ENCODE measurements at regions not wholly inside any gene's neighbourhood (a gene's known extent, or its start where the extent isn't known, plus 50 kb on each side); places are given as distances from the start of the nearest gene placed in this dataset.
"Not testable (repeated sequence)": the region's sequence is repeated elsewhere in the genome, so short reads cannot be mapped to it uniquely, and the experiment has no call there.

DNA sequence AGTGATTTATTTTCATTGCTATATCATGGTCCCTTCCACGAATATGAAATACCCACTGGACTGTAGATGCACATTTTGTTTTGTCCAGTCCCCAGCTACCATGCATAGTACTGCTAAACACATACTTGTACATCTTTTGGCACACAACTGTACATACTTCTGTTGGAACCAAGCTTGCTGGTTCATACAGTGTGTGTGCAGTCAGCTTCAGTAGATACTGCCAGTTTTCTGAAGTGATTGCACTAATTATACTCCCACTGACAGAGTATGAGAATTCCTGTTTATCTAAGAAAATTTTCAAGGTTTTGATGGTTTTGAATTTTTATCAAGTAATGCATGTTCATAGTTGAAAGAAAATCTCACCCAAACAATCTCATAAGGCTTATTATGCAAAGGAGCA, 100.7 kb upstream of the LMCD1 start:
- no peak for DNase-seq (ENCODE audit: low read depth in 3 of 3, low spot score in 1 of 3)

DNA sequence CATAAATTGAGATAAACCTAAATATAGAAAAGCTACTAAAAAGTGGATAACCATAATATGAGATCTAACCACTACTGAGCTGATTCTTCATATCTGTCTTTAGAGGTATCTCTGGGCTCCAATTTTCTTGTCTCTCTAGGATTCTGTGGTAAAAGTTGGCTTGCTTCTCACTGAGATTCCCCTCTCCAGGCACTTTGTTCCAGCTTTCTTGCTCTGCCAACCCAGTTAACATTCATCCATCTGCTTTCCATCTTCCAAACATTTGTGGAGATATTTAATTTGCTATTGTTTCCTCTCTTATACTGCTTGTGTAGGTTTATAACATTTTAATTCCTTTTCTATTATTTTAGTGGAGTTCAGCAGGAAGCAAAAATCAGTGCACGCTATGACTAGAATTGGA, 97.6 kb upstream of the LMCD1 start:
- DNase-seq (ENCODE audit: low read depth in 3 of 3, low spot score in 1 of 3), result no peak

DNA sequence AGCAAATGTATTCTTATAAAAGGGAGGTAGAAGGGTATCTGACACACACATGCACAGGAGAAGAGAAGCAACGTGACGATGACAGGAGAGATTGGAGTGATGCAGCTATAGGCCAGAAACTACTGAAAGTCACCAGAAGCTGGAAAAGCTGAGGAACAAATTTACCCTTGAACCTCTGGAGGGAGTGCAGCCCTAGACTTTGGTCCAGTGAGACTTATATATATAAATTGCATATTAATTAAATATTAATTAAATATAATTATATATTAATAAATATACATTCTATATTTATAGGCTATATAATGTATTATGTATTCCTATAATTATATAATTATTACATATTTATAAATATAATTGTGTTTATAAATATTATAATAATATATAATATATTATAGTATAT, 96.5 kb upstream of the LMCD1 start:
- no peak for DNase-seq (ENCODE audit: low read depth in 3 of 3, low spot score in 1 of 3)

DNA sequence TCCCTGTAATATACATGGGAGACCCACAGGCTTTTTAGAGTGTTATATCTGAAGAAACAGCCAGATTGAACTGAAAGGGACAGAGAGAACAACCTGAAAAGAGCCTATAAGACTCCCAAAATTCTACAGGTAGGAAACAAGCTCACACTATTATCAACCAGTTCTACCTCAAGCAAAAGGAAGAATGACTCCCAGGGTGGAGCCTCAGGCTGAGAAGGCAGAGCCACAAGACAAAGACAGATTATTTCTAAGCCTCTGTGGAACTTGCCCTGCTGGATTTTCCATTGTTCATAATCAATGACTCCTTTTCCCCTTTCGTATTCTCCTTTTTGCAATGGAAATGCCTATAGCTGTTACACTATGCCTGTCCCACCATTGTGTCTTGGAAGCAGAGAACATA, 95.1 kb upstream of the LMCD1 start:
- DNase-seq (ENCODE audit: low read depth in 3 of 3, low spot score in 1 of 3), result no peak

DNA sequence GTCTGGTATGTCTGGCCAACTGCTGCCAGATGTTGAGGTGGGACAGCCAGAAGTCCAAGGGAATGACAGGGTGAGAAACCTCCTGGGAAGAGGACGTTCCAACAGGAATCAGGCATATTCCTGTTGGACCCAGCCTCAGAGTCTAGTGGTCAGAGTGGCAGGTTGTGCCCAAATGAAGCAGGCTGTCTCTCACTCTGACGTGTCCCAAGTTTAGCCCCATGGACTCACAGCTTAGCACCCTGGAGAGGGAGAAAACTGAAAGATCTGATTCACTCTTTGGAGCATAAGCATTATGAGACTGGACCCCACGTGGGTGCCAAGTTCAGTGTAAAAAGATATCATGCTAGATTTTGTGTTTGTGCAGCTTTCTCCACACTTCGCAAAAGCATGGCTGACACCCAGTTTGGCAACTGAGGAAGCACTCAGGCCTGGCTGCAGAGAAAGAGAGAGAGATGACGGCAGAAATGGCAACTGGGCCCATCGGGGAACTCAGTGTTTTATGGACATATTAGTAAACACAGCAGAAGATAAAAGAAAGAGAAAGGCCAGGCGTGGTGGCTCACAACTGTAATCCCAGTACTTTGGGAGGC, 88.2 kb upstream of the LMCD1 start:
- DNase-seq (ENCODE audit: low read depth in 3 of 3, low spot score in 1 of 3), result no peak

DNA sequence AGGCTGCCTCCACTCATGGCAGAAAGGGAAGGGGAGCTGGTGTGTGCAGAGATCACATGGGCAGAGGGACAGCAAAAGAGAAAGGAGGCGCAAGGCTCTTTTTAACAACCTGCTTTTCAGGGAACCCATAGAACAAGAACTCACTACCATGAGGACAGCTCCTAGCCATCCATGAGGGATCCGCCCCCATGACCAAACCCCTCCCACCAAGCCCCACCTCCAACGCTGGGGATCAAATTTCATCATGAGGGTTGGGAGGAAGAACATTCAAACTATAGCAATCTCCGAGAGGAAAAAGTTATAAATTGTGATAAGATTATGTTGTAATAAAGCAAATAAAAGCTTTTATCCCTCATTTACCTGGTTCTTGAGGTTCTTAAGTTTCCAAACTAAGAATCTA, 84.7 kb upstream of the LMCD1 start:
- no peak for DNase-seq (ENCODE audit: low read depth in 3 of 3, low spot score in 1 of 3)

DNA sequence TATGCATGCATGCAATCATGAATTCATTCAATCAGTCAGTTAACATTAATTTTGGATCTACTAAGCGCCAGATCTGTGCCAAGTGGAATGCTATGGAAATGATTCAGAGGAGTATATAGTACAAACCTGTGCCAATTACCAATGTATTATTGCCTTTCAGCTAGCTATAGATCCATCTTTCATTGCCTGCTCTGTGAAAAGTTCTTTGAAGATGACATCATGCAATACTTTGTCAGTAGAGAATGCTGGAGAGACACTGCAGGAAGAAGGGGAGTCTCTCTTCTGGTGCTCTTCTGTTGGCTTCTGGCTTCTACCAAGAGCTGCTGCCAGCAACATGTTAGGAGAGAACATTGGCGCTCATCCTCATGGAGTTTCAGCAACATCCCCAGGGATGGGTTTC, 81.0 kb upstream of the LMCD1 start:
- DNase-seq (ENCODE audit: low read depth in 3 of 3, low spot score in 1 of 3), result no peak

- DNase-seq (ENCODE audit: low read depth in 3 of 3, low spot score in 1 of 3), result no peak
Measured at GRCh38 chr3:8421267-8421666, 80.4 kb upstream of the LMCD1 start.

- DNase-seq (ENCODE audit: low read depth in 3 of 3, low spot score in 1 of 3), result no peak
Measured at GRCh38 chr3:8421711-8422110, 79.9 kb upstream of the LMCD1 start.

DNA sequence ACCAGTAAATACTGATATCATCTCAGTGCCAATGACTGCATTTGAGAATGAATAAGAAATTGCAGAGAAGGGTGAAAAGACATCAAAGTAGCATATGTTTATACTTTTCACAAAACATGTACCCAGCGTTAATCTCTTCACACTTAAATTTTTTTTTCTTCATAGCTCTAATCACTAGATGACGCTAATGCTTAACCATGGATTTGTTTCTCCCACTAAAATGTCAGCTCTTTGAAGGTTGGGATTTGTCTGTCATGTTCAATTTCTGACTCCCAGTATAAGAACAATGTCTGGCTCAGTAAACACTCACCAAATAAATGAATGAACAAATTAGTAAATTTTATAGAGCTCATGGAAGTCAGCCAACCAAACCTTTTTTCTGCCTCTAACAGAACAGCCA, 78.3 kb upstream of the LMCD1 start:
- no peak for DNase-seq (ENCODE audit: low read depth in 3 of 3, low spot score in 1 of 3)

DNA sequence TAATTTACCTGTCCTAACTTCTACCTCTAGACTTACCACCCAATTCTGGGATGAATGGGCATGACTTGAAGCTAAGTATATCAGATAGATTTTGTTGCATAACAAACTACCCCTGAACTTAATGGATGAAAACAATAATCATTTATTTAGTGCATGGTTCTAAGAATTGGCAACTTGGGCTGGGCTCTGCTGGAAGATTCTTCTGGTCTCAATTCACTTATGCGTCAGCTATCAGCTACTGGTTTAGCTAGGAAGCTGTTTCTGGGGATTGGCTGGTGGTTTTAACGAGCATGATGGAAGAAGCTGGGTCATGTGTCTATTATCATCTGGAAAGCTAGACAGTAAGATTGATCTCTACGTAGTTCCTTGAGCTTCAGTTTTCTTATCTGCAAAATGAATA, 77.3 kb upstream of the LMCD1 start:
- DNase-seq (ENCODE audit: low read depth in 3 of 3, low spot score in 1 of 3), result no peak

GRCh38 chr3:8436661-8437287, 64.8 kb upstream of the LMCD1 start:
- DNase-seq (ENCODE audit: low read depth in 3 of 3, low spot score in 1 of 3), result no peak

- no peak for DNase-seq (ENCODE audit: low read depth in 3 of 3, low spot score in 1 of 3)
Measured at GRCh38 chr3:8438507-8439079, 63.0 kb upstream of the LMCD1 start.

GRCh38 chr3:8440142-8440541, 61.5 kb upstream of the LMCD1 start:
- not testable (repeated sequence) for DNase-seq (ENCODE audit: low read depth in 3 of 3, low spot score in 1 of 3)

DNA sequence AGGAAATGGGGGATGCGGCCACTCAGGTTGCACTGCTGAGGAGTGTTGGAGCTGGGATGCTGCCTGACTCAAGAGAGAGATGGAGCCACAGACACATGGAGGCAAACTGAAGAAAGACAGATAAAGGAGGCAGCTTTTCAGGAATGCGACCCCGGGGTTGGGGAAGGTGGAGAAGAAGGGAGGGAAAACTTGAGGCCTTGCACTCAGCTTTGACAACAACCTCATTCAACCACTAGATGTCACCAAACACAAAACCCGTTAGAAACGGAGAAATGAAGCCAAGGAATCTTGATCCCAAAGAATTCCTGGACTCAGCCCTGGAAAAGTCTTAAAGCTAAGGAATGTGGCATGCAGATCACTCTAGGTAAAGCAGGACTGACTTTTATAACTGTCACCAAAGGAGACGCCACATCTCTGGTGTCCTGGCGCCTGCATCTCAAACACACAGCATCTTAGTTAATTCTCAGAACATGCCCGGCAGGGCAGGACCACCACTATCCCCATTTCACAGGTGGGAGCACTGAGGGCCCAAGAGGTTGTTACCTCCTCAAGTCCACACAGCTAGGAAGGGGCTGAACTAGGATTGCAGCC, 59.6 kb upstream of the LMCD1 start:
- DNase-seq (ENCODE audit: low read depth in 3 of 3, low spot score in 1 of 3), result no peak

DNA sequence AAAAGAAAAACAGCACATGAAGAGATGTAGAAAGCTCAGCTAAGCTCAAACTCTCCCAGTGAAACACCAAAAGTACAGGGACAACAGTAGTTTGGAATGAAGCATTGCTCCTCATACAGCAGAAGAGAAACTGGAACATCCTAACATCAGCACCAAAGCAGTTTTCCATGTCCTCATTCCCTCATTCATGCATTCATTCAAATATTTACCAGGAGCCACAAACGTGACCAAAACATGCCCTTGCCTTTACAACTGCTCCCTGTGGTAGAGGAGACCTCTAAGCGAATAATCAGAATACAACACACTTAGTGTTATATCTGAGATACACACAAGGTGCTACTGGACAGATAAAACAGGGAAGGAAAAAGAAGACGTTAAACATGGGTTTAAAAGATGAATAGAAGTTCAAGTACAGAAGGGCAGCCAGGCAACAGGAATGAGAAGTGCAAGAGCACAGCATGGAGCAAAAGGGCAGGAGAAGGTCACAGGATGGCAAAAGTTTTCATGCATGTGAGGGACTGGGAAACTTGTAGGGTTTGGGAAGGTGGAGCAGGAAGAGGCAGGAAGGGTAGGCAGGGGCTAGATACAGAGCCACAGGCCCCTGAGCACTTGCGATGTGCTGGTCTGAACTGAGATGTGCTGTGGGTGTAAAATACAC, 58.5 kb upstream of the LMCD1 start:
- no peak for DNase-seq (ENCODE audit: low read depth in 3 of 3, low spot score in 1 of 3)

DNA sequence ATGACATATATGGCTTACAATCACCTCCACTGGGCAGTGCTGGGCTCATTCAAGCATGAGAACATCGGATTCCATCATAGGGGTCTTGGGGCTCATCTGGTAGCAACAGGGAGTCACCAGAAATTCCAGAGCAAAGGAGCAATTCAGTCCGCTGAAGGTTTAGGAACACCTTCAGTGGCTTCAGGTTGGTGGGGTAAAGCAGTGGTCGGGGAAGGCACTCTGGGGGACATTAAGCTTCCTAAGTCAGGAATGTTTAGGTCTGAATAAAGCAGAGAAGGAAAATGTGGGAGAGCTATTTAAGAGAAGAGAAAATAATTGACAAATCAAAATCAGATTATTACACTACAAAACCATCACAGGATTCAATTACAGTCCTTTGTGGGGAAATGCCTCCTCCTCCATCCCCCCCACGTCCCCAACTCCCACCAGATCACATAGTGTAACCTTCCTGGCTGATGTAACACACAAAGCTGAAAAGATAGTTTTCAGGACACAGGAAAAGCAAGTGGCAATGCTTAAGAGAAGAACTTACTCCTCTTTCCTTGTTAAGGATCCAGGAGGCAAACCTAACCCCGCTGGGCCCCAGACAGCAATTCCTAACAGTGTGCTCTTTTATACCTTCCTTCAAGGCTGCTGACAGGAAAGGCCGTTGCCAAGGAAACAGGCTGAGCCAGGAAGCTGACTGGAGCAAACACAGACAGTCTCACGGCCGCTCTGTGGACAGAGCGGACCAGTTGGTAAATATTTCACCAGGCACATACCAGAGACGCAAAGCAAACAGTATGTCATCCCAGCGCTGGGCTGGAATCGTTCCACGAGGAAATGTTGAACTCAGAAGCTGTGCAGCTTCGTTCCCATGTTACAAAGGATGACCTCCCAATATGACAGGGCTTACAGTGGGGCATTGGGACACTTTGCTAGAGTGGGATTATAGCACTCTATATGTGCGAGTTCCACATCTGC, 57.5 kb upstream of the LMCD1 start:
- DNase-seq (ENCODE audit: low read depth in 3 of 3, low spot score in 1 of 3), result no peak

GRCh38 chr3:8444883-8445282, 56.7 kb upstream of the LMCD1 start:
- no peak for DNase-seq (ENCODE audit: low read depth in 3 of 3, low spot score in 1 of 3)

DNA sequence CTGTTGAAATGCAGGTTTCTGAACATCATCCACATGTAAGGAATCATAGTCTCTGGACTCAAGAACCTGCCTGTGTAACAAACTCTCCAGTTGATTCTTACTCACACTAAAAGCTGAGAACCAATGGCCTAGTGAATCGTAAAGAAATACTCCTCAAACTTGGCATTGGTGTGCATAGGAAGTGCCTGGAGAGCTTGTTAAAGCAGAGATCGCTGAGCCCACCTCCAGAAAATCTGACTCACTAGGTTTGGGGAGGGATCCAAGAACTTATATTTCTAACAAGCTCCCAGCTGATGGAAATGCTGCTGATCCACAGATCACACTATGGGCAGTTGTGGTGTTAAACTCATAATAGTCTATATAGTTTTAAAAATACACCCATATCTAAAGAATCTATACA, 55.8 kb upstream of the LMCD1 start:
- DNase-seq (ENCODE audit: low read depth in 3 of 3, low spot score in 1 of 3), result no peak

DNA sequence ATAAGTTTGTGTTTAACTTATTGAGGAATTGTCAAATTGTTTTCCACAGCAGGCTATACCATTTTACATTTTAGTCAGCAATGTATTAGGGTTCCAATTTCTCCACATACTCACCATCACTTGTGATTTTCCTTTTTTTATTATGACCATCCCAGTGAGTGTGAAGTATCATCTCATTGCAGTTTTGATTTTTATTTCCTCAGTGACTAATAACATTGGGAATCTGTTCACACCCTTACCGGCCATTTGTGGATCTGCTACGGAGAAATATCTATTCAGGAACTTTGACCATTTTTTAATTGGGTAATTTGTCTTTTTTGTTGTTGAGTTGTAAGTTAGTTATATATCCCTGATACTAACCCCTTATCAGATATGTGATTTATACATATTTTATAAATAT, 54.8 kb upstream of the LMCD1 start:
- no peak for DNase-seq (ENCODE audit: low read depth in 3 of 3, low spot score in 1 of 3)

DNA sequence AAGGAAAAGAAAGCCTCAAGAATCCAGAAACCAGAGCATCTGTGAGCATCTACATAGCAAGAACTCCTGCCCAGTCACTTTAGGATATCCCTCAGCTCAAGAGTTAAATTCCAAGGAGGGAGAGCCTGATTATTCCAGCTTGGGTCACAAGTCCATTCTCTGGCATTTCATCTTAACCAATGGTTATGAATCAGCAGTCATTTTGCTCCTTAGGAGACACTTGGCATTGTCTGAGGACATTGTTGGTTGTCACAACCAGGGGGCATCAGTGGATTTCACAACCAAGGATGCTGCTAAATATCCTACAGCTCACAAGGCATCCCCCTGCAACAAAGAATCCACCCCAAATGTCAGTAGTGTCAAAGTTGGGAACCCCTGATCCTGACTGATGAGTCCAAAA, 51.0 kb upstream of the LMCD1 start:
- DNase-seq (ENCODE audit: low read depth in 3 of 3, low spot score in 1 of 3), result no peak
